Islet precursor cell (in vitro differentiated cells): ENCODE measurements at regions not wholly inside any gene's neighbourhood (a gene's known extent, or its start where the extent isn't known, plus 50 kb on each side); places are given as distances from the start of the nearest gene placed in this dataset.
"Not testable (repeated sequence)": the region's sequence is repeated elsewhere in the genome, so short reads cannot be mapped to it uniquely, and the experiment has no call there.

Source experiments
- DNase-seq: peaks from one replicate; pipeline ENCODE4 v3.0.0-alpha.2; 2018

- no peak for DNase-seq
Observed at GRCh38 chr3:180421721-180422120, 180.2 kb upstream of the TTC14 start.

GRCh38 chr3:180424305-180424704 lies 177.7 kb upstream of the TTC14 start:
- not testable (repeated sequence) for DNase-seq

GRCh38 chr3:180430896-180431295 lies 171.1 kb upstream of the TTC14 start:
- DNase-seq = no peak

GRCh38 chr3:180433152-180433551 lies 168.8 kb upstream of the TTC14 start:
- DNase-seq = no peak

- no peak for DNase-seq
Observed at GRCh38 chr3:180447136-180447535, 154.8 kb upstream of the TTC14 start.

- not testable (repeated sequence) for DNase-seq
Observed at GRCh38 chr3:180448407-180448806, 153.6 kb upstream of the TTC14 start.

GRCh38 chr3:180457225-180457624 lies 144.7 kb upstream of the TTC14 start:
- no peak for DNase-seq

- no peak for DNase-seq
Observed at GRCh38 chr3:180466401-180467011, 135.5 kb upstream of the TTC14 start.

GRCh38 chr3:180467177-180467576 lies 134.8 kb upstream of the TTC14 start:
- DNase-seq = no peak

- DNase-seq = no peak
Observed at GRCh38 chr3:180469149-180469548, 132.8 kb upstream of the TTC14 start.

- no peak for DNase-seq
Observed at GRCh38 chr3:180478695-180479094, 123.3 kb upstream of the TTC14 start.

- DNase-seq = no peak
Observed at GRCh38 chr3:180492047-180492446, 109.9 kb upstream of the TTC14 start.

GRCh38 chr3:180496995-180497394 lies 105.0 kb upstream of the TTC14 start:
- DNase-seq = no peak

GRCh38 chr3:180516368-180516767 lies 85.6 kb upstream of the TTC14 start:
- no peak for DNase-seq

- DNase-seq = no peak
Observed at GRCh38 chr3:180523040-180523439, 78.9 kb upstream of the TTC14 start.

- no peak for DNase-seq
Observed at GRCh38 chr3:180528843-180529242, 73.1 kb upstream of the TTC14 start.

GRCh38 chr3:180529778-180530177 lies 72.2 kb upstream of the TTC14 start:
- DNase-seq = no peak

- no peak for DNase-seq
Observed at GRCh38 chr3:180530276-180530675, 71.7 kb upstream of the TTC14 start.

GRCh38 chr3:180531303-180532278 lies 70.4 kb upstream of the TTC14 start:
- no peak for DNase-seq

GRCh38 chr3:180534828-180535227 lies 67.1 kb upstream of the TTC14 start:
- no peak for DNase-seq

- no peak for DNase-seq
Observed at GRCh38 chr3:180538493-180538892, 63.5 kb upstream of the TTC14 start.

GRCh38 chr3:180543877-180544276 lies 58.1 kb upstream of the TTC14 start:
- no peak for DNase-seq

GRCh38 chr3:180546863-180547262 lies 55.1 kb upstream of the TTC14 start:
- DNase-seq = no peak

GRCh38 chr3:180548050-180548449 lies 53.9 kb upstream of the TTC14 start:
- no peak for DNase-seq
